Activated T-cell treated with anti-CD3 and anti-CD28 coated beads, Interleukin-2, amount 50 U/mL, for 24 hours (primary cell): ENCODE measurements at regions not wholly inside any gene's neighbourhood (a gene's known extent, or its start where the extent isn't known, plus 50 kb on each side); places are given as distances from the start of the nearest gene placed in this dataset.
"Not testable (repeated sequence)": the region's sequence is repeated elsewhere in the genome, so short reads cannot be mapped to it uniquely, and the experiment has no call there.

Experiments
- DNase-seq: peaks from one replicate; pipeline ENCODE4 v3.0.0-alpha.2; 2020
- H3K27ac Mint-ChIP-seq: 2 replicates; pipeline ENCODE4 v1.8.0; 2020; ENCODE audit warnings: mild to moderate bottlenecking, mixed read lengths
- H3K27me3 Mint-ChIP-seq: 2 replicates; pipeline ENCODE4 v1.8.0; 2020; ENCODE audit warnings: mixed read lengths
- H3K36me3 Mint-ChIP-seq: 2 replicates; pipeline ENCODE4 v1.8.0; 2020; ENCODE audit warnings: low read depth, mixed read lengths
- H3K4me1 Mint-ChIP-seq: 2 replicates; pipeline ENCODE4 v1.8.0; 2020; ENCODE audit warnings: low read depth, mixed read lengths
- H3K4me3 Mint-ChIP-seq: 2 replicates; pipeline ENCODE4 v1.8.0; 2020; ENCODE audit warnings: mild to moderate bottlenecking, moderate library complexity, mixed read lengths
- H3K9me3 Mint-ChIP-seq: 2 replicates; pipeline ENCODE4 v1.8.0; 2020; ENCODE audit warnings: mixed read lengths

DNA sequence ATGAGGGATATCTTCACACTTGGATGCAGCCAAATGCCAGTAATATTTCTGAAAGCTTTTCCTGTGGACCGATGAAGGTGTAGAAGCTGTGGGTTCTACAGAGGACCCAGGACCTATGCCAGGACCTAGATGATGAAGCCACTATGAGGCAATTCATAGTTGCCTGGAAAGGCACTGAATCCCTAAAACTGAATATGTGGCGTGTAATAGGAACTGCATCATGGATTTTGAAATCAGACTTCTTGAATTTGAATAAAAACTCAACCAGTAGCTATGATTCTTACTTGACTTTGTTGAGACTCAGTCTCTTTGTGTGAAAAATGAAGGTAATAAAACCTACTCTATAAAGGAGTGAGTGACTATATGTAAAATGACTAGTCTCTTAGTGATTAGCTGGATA, 89.9 kb upstream of the SGK1 start:
- H3K4me3 Mint-ChIP-seq: no peak overlapping the region
- H3K27me3 Mint-ChIP-seq: no peaks in the 10 kb centered on the region
- H3K27ac Mint-ChIP-seq: no peak overlapping the region
- peaks cover 4% of the 10 kb centered on the region for H3K4me1 Mint-ChIP-seq
- H3K9me3 Mint-ChIP-seq: peaks cover 6% of the 10 kb centered on the region
- H3K36me3 Mint-ChIP-seq: no peaks in the 10 kb centered on the region
- no peak for DNase-seq

DNA sequence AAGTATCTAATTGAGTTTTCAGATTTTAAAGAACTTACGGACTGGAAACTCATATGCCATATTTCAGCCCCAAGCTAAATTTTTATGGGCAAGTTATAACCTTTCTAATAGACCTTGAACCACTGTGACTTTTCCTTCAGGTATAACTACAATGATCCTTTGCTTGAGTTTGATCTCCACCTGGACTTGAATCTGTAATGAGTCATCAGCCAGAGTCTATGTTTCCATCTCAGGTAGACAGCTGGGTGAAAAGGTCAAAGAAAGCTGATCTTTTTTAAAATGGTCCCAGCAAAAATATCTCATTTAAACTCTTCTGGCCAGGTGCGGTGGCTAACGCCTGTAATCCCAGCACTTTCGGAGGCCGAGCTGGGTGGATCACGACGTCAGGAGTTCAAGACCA, 88.4 kb upstream of the SGK1 start:
- DNase-seq: no peak
- H3K27me3 Mint-ChIP-seq: no peaks in the 10 kb centered on the region
- no peaks in the 10 kb centered on the region for H3K36me3 Mint-ChIP-seq
- no peak overlapping the region for H3K4me3 Mint-ChIP-seq
- peaks cover 3% of the 10 kb centered on the region for H3K9me3 Mint-ChIP-seq
- H3K27ac Mint-ChIP-seq: no peak overlapping the region
- peaks cover 11% of the 10 kb centered on the region for H3K4me1 Mint-ChIP-seq

DNA sequence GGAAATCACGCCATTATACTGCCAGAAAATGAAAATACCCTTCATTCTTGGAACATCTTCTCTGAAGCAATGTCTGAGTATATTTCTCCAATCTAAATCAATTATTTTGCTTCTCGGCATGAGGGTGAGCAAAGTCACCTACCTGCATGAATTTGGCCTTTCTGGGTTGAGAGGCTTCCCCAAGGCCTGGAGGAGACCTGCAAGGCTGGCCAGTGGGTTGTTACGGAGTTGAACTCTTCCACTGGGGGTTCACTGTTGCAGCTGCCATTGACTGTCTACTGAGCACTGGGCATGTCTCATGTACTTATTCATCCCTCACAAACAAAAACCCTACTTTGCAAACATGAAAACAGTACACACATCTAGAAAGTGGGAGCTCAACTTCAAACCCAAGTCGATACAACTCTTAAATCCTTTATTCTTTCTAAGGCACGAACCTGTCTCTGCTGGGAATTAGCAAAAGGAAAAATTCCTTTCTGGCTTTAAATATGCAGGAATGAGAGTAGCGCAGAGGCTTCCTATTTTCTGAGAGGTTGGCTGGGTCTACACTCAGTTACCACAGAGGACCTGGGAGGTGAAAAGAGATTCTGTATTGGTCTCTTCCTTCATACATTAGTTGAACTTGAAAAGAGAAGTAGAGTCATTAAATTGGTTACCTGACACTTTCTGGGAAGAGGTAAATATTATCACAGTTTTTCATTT, 87.6 kb upstream of the SGK1 start:
- Mint-ChIP-seq H3K36me3 (no peaks in the 10 kb centered on the region), H3K27me3 (no peaks in the 10 kb centered on the region), H3K4me1 (peaks cover 13% of the 10 kb centered on the region), H3K9me3 (no peaks in the 10 kb centered on the region), H3K4me3 (no peak overlapping the region), H3K27ac (no peak overlapping the region)
- DNase-seq: no peak

DNA sequence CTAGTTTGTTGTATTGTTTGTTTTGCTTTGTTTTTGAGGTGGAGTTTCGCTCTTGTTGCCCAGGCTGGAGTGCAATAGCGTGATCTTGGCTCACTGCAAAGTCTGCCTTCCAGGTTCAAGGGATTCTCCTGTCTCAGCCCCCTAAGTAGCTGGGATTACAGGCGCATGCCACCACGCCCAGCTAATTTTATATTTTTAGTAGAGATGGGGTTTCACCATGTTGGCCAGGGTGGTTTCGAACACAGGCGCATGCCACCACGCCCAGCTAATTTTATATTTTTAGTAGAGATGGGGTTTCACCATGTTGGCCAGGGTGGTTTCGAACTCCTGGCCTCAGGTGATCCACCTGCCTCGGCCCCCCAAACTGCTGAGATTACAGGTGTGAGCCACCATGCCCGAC, 85.4 kb upstream of the SGK1 start:
- H3K4me1 Mint-ChIP-seq: peaks cover 16% of the 10 kb centered on the region
- not testable (repeated sequence) for DNase-seq, H3K9me3 Mint-ChIP-seq, H3K27ac Mint-ChIP-seq, H3K36me3 Mint-ChIP-seq, H3K4me3 Mint-ChIP-seq, H3K27me3 Mint-ChIP-seq

GRCh38 chr6:134402372-134402984, 84.6 kb upstream of the SGK1 start:
- Mint-ChIP-seq H3K9me3 (no peaks in the 10 kb centered on the region), H3K27me3 (no peaks in the 10 kb centered on the region), H3K4me1 (peaks cover 21% of the 10 kb centered on the region), H3K36me3 (no peaks in the 10 kb centered on the region), H3K4me3 (no peak overlapping the region), H3K27ac (no peak overlapping the region)
- DNase-seq: no peak

GRCh38 chr6:134400941-134401340, 83.0 kb upstream of the SGK1 start:
- Mint-ChIP-seq H3K4me1 (peaks cover 21% of the 10 kb centered on the region), H3K36me3 (no peaks in the 10 kb centered on the region), H3K27ac (no peak overlapping the region), H3K4me3 (no peak overlapping the region), H3K27me3 (no peaks in the 10 kb centered on the region), H3K9me3 (no peaks in the 10 kb centered on the region)
- no peak for DNase-seq

- H3K4me3 Mint-ChIP-seq: no peak overlapping the region
- H3K4me1 Mint-ChIP-seq: peaks cover 30% of the 10 kb centered on the region
- H3K36me3 Mint-ChIP-seq: no peaks in the 10 kb centered on the region
- no peak for DNase-seq
- no peaks in the 10 kb centered on the region for H3K9me3 Mint-ChIP-seq
- H3K27me3 Mint-ChIP-seq: no peaks in the 10 kb centered on the region
- H3K27ac Mint-ChIP-seq: peak overlapping the region; percentile 67
Measured at GRCh38 chr6:134398453-134398852, 80.5 kb upstream of the SGK1 start.

DNA sequence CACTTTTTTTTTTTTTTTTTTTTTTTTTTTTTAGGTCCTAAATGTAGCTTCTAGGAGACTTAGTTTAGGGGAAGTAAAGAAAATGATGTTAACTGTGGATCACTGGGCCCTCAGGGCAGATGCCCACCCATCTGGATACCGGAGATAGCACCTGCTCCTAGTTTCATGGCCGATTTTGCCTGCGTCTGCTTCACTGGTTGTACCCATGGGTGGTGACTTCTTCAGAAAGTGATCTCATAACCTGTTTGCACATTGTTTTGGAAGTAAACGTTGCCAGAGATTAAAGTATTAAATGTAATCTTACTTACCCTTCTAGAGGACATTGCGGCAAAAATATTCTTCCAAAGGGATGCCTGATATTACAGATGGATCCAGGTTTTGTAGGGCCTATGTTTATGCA, 79.8 kb upstream of the SGK1 start:
- no peak for DNase-seq
- no peak overlapping the region for H3K4me3 Mint-ChIP-seq
- no peaks in the 10 kb centered on the region for H3K27me3 Mint-ChIP-seq
- H3K36me3 Mint-ChIP-seq: no peaks in the 10 kb centered on the region
- no peaks in the 10 kb centered on the region for H3K9me3 Mint-ChIP-seq
- peaks cover 25% of the 10 kb centered on the region for H3K4me1 Mint-ChIP-seq
- no peak overlapping the region for H3K27ac Mint-ChIP-seq

DNA sequence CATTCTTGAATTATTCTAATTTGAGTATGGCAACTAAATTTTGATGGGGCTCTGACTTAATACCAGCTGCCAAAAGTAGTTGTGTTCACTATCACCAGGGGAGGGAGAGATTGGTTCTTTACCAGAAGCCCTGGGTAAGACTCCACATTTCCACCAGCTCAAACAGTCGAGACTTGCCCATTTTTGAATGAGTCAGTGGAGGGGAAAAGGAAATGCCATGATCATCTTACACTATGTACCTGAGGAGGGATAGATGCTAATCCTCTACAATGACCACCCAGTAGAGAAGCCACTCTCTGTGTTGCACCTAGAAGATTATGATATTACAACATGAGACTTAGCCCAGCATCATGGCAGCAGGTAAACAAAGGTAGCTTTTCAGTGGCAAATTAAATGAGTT, 77.0 kb upstream of the SGK1 start:
- H3K9me3 Mint-ChIP-seq: no peaks in the 10 kb centered on the region
- H3K36me3 Mint-ChIP-seq: no peaks in the 10 kb centered on the region
- H3K27me3 Mint-ChIP-seq: no peaks in the 10 kb centered on the region
- H3K4me3 Mint-ChIP-seq: no peak overlapping the region
- H3K27ac Mint-ChIP-seq: no peak overlapping the region
- H3K4me1 Mint-ChIP-seq: peaks cover 16% of the 10 kb centered on the region
- DNase-seq: no peak

DNA sequence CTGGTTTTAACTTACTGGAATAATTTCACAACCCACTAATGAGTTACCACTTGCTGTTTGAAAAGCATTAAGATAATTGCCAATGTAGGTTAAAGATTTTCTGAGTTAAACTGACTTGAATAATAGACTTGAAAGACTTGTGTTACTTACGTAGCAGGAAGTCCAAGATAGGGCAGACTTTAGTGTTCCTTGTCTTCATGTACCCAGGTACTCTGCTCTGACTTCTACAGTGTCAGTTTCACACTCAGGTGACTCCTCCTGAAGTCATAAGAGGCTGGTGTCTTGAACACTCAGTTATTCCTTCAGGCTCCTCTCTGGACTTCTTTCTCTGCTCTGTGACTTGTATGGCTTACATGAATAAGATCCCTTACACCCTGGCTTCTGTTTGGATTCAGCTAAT, 76.3 kb upstream of the SGK1 start:
- Mint-ChIP-seq H3K36me3 (no peaks in the 10 kb centered on the region), H3K4me1 (peaks cover 16% of the 10 kb centered on the region), H3K4me3 (no peak overlapping the region), H3K27ac (no peak overlapping the region), H3K9me3 (no peaks in the 10 kb centered on the region), H3K27me3 (no peaks in the 10 kb centered on the region)
- DNase-seq: no peak

DNA sequence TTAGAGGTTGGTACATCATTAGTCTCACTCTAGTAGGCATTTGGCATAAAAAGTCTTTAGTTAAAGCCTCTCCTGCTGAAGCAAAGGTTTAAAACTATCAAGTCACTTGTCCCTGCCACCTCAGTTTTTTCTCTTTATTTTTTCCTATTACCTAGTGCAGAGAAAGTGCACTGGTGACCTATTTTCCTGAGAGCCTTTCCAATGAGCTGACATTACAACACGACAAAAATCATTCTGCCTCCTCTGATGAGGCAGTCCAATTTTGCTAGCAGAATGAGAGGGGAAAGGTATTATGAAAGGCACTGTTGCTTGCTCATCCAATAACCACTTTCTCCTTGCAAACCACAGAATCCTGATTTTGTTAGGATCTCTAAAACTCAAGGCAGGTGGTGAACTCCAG, 73.3 kb upstream of the SGK1 start:
- Mint-ChIP-seq H3K9me3 (no peaks in the 10 kb centered on the region), H3K4me3 (no peak overlapping the region), H3K36me3 (no peaks in the 10 kb centered on the region), H3K27ac (no peak overlapping the region), H3K27me3 (no peaks in the 10 kb centered on the region), H3K4me1 (peaks cover 9% of the 10 kb centered on the region)
- no peak for DNase-seq

DNA sequence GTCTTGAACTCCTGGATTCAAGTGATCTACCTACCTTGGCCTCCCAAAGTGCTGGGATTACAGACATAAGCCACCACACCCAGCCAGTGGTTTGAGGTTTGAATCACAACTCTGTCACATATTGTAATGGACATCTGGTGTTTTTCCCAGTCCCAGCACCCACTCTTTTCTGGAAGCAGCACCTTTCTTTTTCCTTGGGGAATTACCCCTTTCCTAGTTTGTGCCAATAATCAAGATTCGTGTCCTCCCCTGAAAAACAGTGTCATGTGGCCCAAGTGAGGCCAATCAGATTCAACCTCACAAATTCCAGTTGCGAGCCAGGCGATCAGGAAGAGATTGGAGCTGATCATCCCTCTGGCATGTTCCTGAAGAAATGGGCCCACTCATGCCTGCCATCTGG, 71.7 kb upstream of the SGK1 start:
- H3K9me3 Mint-ChIP-seq: no peaks in the 10 kb centered on the region
- H3K27ac Mint-ChIP-seq: no peak overlapping the region
- no peaks in the 10 kb centered on the region for H3K36me3 Mint-ChIP-seq
- H3K4me3 Mint-ChIP-seq: no peak overlapping the region
- H3K27me3 Mint-ChIP-seq: no peaks in the 10 kb centered on the region
- no peak for DNase-seq
- peaks cover 6% of the 10 kb centered on the region for H3K4me1 Mint-ChIP-seq

DNA sequence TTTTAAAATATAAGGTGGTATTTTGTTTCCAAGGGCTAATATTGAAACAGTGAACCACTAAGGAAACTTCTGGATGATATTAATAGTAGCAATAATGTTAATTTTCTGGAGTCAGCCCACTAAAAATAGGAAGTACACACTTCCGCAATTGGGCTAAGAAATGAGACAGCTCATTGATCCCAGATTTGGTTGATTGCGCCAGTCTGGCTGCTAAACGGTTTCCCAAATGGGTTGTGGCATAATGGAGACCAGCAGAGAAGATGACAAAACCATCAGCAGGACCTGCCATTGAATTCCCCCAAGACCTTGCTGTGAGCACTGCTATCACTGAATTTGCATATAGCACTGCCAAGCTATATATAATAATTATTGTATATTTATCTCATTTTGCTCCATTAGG, 71.2 kb upstream of the SGK1 start:
- Mint-ChIP-seq H3K27ac (no peak overlapping the region), H3K9me3 (no peaks in the 10 kb centered on the region), H3K4me1 (peaks cover 1% of the 10 kb centered on the region), H3K4me3 (no peak overlapping the region), H3K27me3 (no peaks in the 10 kb centered on the region), H3K36me3 (no peaks in the 10 kb centered on the region)
- no peak for DNase-seq

DNA sequence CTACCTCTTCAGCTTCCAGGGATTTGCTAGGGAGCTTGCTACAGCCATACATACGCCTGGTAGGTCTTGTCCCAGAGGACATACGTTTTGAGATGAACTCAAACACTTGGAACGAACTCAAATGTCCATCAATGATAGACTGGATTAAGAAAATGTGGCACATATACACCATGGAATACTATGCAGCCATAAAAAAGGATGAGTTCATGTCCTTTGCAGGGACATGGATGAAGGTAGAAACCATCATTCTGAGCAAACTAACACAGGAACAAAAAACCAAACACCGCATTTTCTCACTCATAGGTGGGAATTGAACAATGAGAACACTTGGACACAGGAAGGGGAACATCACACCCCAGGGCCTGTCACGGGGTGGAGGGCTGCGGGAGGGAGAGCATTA, 68.6 kb upstream of the SGK1 start:
- not testable (repeated sequence) for H3K36me3 Mint-ChIP-seq, H3K4me3 Mint-ChIP-seq, H3K27ac Mint-ChIP-seq

GRCh38 chr6:134381959-134382358, 64.0 kb upstream of the SGK1 start:
- Mint-ChIP-seq H3K4me1 (peaks cover 22% of the 10 kb centered on the region), H3K4me3 (no peak overlapping the region), H3K27me3 (no peaks in the 10 kb centered on the region), H3K9me3 (no peaks in the 10 kb centered on the region), H3K27ac (no peak overlapping the region), H3K36me3 (no peaks in the 10 kb centered on the region)
- DNase-seq: no peak

More for the DNA sequence above, 68.6 kb upstream of the SGK1 start:
- not testable (repeated sequence) for DNase-seq, H3K27me3 Mint-ChIP-seq, H3K4me1 Mint-ChIP-seq, H3K9me3 Mint-ChIP-seq

GRCh38 chr6:134379599-134379998, 61.7 kb upstream of the SGK1 start:
- H3K27ac Mint-ChIP-seq: peak overlapping the region; percentile 88
- peaks cover 27% of the 10 kb centered on the region for H3K4me1 Mint-ChIP-seq
- no peaks in the 10 kb centered on the region for H3K9me3 Mint-ChIP-seq
- DNase-seq: no peak
- no peaks in the 10 kb centered on the region for H3K27me3 Mint-ChIP-seq
- H3K4me3 Mint-ChIP-seq: no peak overlapping the region
- no peaks in the 10 kb centered on the region for H3K36me3 Mint-ChIP-seq
